CD14-positive monocyte (primary cell): ENCODE measurements at regions not wholly inside any gene's neighbourhood (a gene's known extent, or its start where the extent isn't known, plus 50 kb on each side); places are given as distances from the start of the nearest gene placed in this dataset.

Source experiments
- DNase-seq, 3 donors: peaks; one replicate each; pipeline ENCODE4 v3.0.0-alpha.2; 2011 to 2022
- H2AFZ ChIP-seq: 2 replicates; pipeline ENCODE4 v1.6.0; 2012; ENCODE audit warnings: mild to moderate bottlenecking, low read depth, low read length, inconsistent platforms; ENCODE audit not compliant: insufficient read depth, poor library complexity, severe bottlenecking
- H3K27ac ChIP-seq, 2 donors: 1 replicate in 1 of 2; 2 replicates in 1 of 2; pipeline ENCODE4 v1.5.1; 2012 to 2013; ENCODE audit warnings: low read length in 2 of 2, control low read depth in 1 of 2, inconsistent platforms in 1 of 2, low read depth in 1 of 2, mild to moderate bottlenecking in 1 of 2
- H3K27me3 ChIP-seq, 2 donors: one replicate each; pipeline versions ENCODE4 v1.6.0 to v1.6.1; 2011 to 2013; ENCODE audit warnings: low read length in 2 of 2; ENCODE audit not compliant: control insufficient read depth in 2 of 2, insufficient read depth in 2 of 2
- H3K36me3 ChIP-seq, 2 donors: replicated peaks in 1 of 2; 1 replicate in 1 of 2; 2 replicates in 1 of 2; pipeline versions ENCODE4 v1.5.1 to v1.6.1; 2012 to 2013; ENCODE audit warnings: low read length in 2 of 2, control low read depth in 1 of 2, inconsistent platforms in 1 of 2, mild to moderate bottlenecking in 1 of 2; ENCODE audit not compliant: insufficient read depth in 2 of 2, control insufficient read depth in 1 of 2
- H3K4me1 ChIP-seq, 2 donors: 1 replicate in 1 of 2; 2 replicates in 1 of 2; pipeline versions ENCODE4 v1.5.1 to v1.6.1; 2012 to 2013; ENCODE audit warnings: low read length in 2 of 2, control low read depth in 1 of 2, inconsistent platforms in 1 of 2, mild to moderate bottlenecking in 1 of 2, moderate library complexity in 1 of 2; ENCODE audit not compliant: insufficient read depth in 2 of 2, control insufficient read depth in 1 of 2
- H3K4me2 ChIP-seq: replicated peaks from 2 replicates; pipeline ENCODE3; 2012; ENCODE audit warnings: low read length, moderate library complexity, mild to moderate bottlenecking; ENCODE audit not compliant: poor library complexity, severe bottlenecking; ENCODE audit errors: extremely low read depth
- H3K4me3 ChIP-seq, 3 experiments: fragments of 200-600 bp in 1 of 3; sonication (generic) in 1 of 3; replicated peaks in 1 of 3; 1 replicate in 2 of 3; 2 replicates in 1 of 3; pipeline ENCODE4 v1.5.1; 2011 to 2013; ENCODE audit warnings: low read length in 3 of 3, mild to moderate bottlenecking in 3 of 3, control low read depth in 2 of 3, low read depth in 2 of 3, inconsistent platforms in 1 of 3, moderate library complexity in 1 of 3
- H3K79me2 ChIP-seq: 2 replicates; pipeline ENCODE4 v1.6.0; 2012; ENCODE audit warnings: mild to moderate bottlenecking, control low read depth, inconsistent platforms, low read length, moderate library complexity; ENCODE audit not compliant: insufficient read depth
- H3K9ac ChIP-seq: 2 replicates; pipeline ENCODE4 v1.6.0; 2017; ENCODE audit warnings: low read length, mild to moderate bottlenecking; ENCODE audit not compliant: insufficient read depth, poor library complexity, severe bottlenecking
- H3K9me3 ChIP-seq, 2 donors: replicated peaks in 1 of 2; 1 replicate in 1 of 2; 2 replicates in 1 of 2; pipeline versions ENCODE4 v1.5.1 to v1.6.1; 2012 to 2013; ENCODE audit warnings: low read length in 2 of 2, control low read depth in 1 of 2; ENCODE audit not compliant: control insufficient read depth in 1 of 2, insufficient read depth in 1 of 2
- H4K20me1 ChIP-seq: 2 replicates; pipeline ENCODE4 v1.6.0; 2012; ENCODE audit warnings: mild to moderate bottlenecking, low read length, control low read depth, moderate library complexity; ENCODE audit not compliant: insufficient read depth
- H3K27ac Mint-ChIP-seq, 7 donors: one replicate each; pipeline ENCODE4 v1.8.0; 2020; ENCODE audit warnings: mild to moderate bottlenecking in 7 of 7, mixed read lengths in 7 of 7, moderate library complexity in 6 of 7, inconsistent platforms in 2 of 7
- H3K27me3 Mint-ChIP-seq, 3 donors: one replicate each; pipeline ENCODE4 v1.8.0; 2021 to 2022; ENCODE audit warnings: low read depth in 3 of 3, mild to moderate bottlenecking in 3 of 3, mixed read lengths in 3 of 3, moderate library complexity in 3 of 3, inconsistent platforms in 1 of 3
- H3K36me3 Mint-ChIP-seq, 2 donors: one replicate each; pipeline ENCODE4 v1.8.0; 2020; ENCODE audit warnings: mixed read lengths in 2 of 2, inconsistent platforms in 1 of 2, mild to moderate bottlenecking in 1 of 2
- H3K4me1 Mint-ChIP-seq: one replicate; pipeline ENCODE4 v1.8.0; 2020; ENCODE audit warnings: mild to moderate bottlenecking, mixed read lengths
- H3K4me3 Mint-ChIP-seq, 2 donors: one replicate each; pipeline ENCODE4 v1.8.0; 2020; ENCODE audit warnings: mild to moderate bottlenecking in 2 of 2, mixed read lengths in 2 of 2, moderate library complexity in 1 of 2
- H3K9me3 Mint-ChIP-seq, 7 donors: one replicate each; pipeline ENCODE4 v1.8.0; 2020 to 2022; ENCODE audit warnings: mixed read lengths in 7 of 7, mild to moderate bottlenecking in 6 of 7, moderate library complexity in 6 of 7, inconsistent platforms in 2 of 7
- CTCF ChIP-seq: fragments of 200-600 bp; IDR thresholded peaks from one replicate; pipeline ENCODE4 v1.8.0; 2022; ENCODE audit warnings: antibody characterized with exemption, mild to moderate bottlenecking
- WGBS: methylation state at CpG from one replicate; pipeline ENCODE4 v1.1.5; 2013; ENCODE audit warnings: missing lambda C conversion rate; ENCODE audit not compliant: insufficient coverage; 5-methylcytosine and 5-hydroxymethylcytosine counted together
- intact Hi-C, 2 donors: fragments of 100-400 bp; cut with micrococcal nuclease; formaldehyde crosslinking; loops; one replicate each; pipeline versions ENCODE4 v1.15.0 to v1.15.1; 2023

DNA sequence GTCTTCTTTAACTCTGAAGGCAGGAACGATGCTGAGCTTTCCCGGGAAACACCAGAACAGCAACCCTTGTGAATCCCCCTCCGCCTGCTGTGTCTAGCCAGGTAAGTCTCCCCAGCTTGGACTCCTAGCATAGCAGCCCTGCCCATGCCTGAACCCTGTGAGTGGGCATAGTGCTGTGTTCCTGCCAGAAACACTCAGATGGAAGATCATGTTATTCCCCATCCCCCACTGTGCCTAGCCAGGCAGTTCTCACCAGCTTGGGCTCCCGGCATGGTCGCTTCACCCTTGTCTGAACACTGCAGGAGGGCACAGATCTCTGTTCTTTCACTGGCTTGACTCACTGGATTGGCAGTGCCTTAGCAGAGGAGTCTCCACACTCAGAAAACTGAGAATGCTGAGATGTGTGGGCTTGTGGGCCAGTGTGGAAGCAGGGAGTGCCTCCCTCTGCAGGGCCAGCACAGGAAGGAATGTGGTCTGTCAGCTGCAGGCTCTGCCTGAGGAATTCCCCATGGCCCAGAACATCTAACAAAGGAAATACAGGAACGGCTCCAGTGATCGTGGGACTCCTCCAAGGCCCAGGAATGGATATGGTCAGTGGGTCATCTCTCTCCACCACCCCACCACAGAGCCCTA, 440.1 kb upstream of the ADGRB3 start:
- H3K9me3 Mint-ChIP-seq, result peaks cover 0 to 7% (median 4%) of the 10 kb centered on the region in 7 donors
- 87% methylated on average over 5 of the region's 7 CpGs for WGBS

DNA sequence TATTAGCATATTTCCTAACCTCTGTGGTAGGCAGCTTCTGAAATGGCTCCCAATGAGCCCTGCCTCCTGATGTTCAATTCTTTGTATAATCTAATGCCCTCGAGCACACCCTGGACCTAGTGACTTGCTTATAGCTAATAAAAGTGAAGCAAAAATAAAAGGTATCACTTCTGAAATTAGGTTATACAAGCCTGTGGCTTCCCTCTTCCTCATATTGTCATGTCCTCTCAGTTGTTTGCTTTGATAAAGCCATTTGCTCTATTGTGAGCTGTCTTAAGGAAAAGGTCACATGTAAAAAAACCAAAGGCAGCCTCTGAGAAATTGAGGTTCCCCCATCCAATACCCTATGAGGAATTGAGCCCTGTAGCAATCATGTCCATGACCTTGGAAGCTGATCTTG, 442.1 kb upstream of the ADGRB3 start:
- Histone ChIP-seq H4K20me1 (no peaks in the 10 kb centered on the region), H3K27me3 (no peaks in the 10 kb centered on the region), H3K9me3 (peaks cover 8 to 10% of the 10 kb centered on the region in 2 donors), H3K4me2 (no peak overlapping the region), H3K4me1 (no peaks in the 10 kb centered on the region), H2AFZ (no peak overlapping the region), H3K27ac (no peak overlapping the region), H3K9ac (no peak overlapping the region), H3K4me3 (no peak overlapping the region), H3K79me2 (no peaks in the 10 kb centered on the region), H3K36me3 (no peaks in the 10 kb centered on the region)
- intact Hi-C loops, result no loop called here
- Mint-ChIP-seq H3K36me3 (no peaks in the 10 kb centered on the region), H3K9me3 (peaks cover 0 to 5% (median 2%) of the 10 kb centered on the region in 7 donors), H3K4me3 (no peak overlapping the region), H3K27ac (no peak overlapping the region), H3K4me1 (no peaks in the 10 kb centered on the region), H3K27me3 (no peaks in the 10 kb centered on the region)
- no peak for TF ChIP-seq CTCF
- WGBS, result no CpG with 5 or more reads among the region's 1 CpG
- DNase-seq, result no peak

More for the DNA sequence above, 440.1 kb upstream of the ADGRB3 start:
- H3K27me3 Mint-ChIP-seq, result no peaks in the 10 kb centered on the region
- H3K36me3 Mint-ChIP-seq, result no peaks in the 10 kb centered on the region
- H3K27ac ChIP-seq, result no peak overlapping the region
- H3K36me3 ChIP-seq, result no peaks in the 10 kb centered on the region
- DNase-seq, result no peak
- no peaks in the 10 kb centered on the region for H3K27me3 ChIP-seq
- TF ChIP-seq CTCF, result no peak
- H4K20me1 ChIP-seq, result no peaks in the 10 kb centered on the region
- H3K9ac ChIP-seq, result no peak overlapping the region
- no peak overlapping the region for H2AFZ ChIP-seq
- H3K4me1 ChIP-seq, result no peaks in the 10 kb centered on the region
- no peak overlapping the region for H3K4me2 ChIP-seq
- H3K4me1 Mint-ChIP-seq, result no peaks in the 10 kb centered on the region
- no peak overlapping the region for H3K27ac Mint-ChIP-seq
- H3K79me2 ChIP-seq, result no peaks in the 10 kb centered on the region
- peaks cover 8 to 10% of the 10 kb centered on the region in 2 donors for H3K9me3 ChIP-seq
- H3K4me3 ChIP-seq, result no peak overlapping the region
- intact Hi-C loops, result no loop called here
- no peak overlapping the region for H3K4me3 Mint-ChIP-seq
